HG03439 (cell line): ENCODE measurements at regions not wholly inside any gene's neighbourhood (a gene's known extent, or its start where the extent isn't known, plus 50 kb on each side); places are given as distances from the start of the nearest gene placed in this dataset.

Source experiments
- ATAC-seq: cut with Tn5 transposase; IDR thresholded peaks from one replicate; pipeline ENCODE4 v1.9.1; 2021; ENCODE audit warnings: mild to moderate bottlenecking, moderate library complexity; ENCODE audit not compliant: unreplicated experiment

DNA sequence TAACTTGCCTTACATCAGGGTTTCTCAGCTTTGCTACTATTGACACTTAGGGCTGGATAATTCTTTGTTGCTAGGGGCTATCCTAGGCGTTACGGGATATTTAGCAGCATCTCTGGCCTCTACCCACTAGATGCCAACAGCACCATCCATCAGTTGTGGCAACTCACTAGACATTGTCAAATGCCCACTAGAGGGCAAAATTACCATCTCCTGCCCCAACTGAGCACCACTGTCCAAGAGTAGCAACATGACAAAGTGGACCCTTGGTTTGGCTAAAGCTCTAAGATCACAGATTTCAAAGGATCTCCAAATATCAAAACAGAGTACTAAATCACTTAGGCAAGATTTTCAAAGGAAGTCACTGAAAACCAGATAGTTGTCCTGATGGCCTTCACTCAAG lies 251.7 kb upstream of the TBX3 start:
- no peak for ATAC-seq

DNA sequence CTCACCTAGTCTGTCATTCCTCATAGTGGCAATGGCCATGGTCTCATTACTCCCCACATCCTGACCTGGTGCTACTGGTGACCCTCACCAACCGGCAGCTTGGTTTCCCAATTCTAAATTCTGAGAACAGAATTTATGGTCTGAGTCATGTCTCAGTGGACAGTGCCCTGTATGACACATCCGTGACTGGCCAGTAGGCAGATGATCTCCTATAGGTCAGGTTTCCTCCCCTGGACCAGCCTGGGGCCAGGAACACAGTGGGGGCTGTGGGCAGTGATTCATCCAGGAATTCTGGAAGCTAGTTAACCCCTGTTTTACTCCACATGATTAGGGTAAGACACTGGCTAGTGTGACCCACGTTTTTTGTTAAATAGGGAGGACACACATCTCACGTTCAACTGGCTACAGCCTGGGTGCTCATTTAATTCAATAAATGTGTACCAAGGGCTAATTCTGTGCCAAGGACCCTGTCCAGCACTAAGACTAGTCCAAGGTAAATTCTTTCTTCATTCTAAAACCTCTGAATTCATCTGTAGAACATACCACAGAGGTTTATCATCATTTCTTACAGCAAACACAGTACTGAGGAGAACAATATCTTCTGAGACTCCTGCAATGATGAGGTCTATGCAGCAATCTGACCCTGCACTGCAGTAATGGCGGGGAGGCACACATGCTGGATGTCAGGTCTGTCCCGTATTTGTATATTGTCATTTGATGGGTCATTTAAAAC lies 249.6 kb upstream of the TBX3 start:
- no peak for ATAC-seq

DNA sequence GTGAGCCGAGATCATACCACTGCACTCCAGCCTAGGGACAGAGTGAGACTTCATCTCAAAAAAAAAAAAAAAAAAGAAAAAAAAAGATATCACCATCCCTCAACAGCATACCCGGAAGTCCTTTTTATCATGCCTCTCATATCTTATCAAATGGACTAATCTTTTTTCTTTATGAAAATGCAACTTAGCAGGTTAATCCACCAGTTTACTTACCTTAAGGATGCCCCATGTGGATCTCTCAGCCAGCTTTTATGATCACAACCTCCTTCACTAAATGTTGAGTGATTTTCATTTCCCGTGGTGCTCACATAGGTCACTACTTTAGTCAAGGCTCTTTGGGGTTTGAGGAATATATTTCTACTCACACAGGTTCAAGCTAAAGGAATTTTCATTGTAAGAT lies 248.8 kb upstream of the TBX3 start:
- no peak for ATAC-seq

DNA sequence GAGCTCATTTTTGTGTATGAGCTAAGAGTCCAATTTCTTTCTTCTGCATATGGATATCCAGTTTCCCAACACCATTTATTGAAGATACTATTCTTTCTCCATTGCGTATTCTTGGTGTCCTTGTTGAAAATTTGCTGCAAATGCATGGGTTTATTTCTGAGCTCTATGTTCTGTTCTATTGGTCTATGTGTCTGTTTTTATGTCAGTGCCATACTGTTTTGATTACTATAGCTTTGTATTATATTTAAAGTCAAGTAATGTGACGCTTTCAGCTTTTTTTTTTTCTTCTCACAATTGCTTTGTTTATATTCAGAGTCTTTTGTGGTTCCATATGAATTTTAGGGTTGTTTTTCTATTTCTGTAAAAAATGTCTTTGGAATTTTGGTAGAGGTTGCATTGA lies 247.1 kb upstream of the TBX3 start:
- no peak for ATAC-seq

DNA sequence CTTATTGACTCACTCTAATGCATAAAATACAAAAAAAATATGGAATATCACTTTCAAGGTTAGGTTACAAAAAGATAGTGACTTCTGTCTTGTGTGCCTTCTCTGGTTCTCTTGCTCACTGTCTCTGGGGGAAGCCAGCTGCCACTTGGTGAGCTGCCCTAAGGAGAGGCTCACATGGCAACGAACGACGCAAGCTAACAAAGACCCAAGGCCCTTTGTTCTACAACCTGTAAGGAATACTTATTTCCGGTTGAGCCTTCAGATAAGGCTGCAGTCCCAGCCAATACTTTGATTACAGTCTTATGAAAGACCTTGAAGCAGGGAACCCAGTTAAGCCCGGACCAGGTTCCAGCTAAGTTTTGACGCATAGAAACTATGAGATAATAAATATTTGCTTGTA lies 242.4 kb upstream of the TBX3 start:
- ATAC-seq, result no peak

DNA sequence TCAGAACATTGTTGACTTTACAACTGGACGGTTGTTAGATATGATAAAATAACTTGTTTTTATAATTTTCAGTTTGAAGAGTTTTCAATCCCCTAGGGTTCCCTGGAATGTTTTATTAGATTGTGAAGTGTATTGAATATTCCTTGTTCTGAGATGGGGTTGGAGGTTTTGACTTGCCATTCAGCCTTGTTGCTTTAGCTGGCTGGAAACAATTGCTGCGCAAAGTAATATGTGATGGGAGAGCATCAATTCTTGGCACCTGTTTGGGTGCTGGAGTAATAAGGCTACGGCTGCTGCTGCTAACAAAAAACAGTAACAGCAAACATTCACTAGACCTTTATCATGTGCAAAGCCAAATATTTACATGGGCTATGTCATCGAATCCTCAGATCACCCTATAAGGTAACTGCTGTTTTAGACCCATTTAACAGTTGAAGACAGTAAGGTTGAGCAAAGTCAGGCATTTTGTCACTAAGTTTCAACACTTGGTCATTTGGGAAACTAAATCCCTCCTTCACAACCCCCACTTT lies 241.0 kb upstream of the TBX3 start:
- ATAC-seq, result no peak

DNA sequence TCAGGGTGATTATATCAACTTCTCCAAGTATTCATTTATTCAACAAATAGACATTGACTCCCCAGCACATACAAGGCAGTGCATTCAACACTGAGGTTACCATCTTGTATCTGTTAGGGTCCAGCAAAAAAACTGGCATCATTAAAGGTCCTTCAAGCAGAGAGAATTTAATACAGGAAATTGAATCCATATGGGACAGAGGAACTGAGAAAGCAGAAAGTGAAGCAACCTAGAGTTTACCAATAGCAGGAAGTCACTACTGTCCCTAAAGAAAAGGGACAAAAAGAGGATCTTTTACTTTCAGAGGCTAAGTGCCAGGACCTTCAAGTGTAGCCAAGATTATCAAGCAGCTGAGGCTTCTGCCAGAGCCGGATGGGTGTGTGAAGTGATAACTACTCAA lies 237.8 kb upstream of the TBX3 start:
- no peak for ATAC-seq

DNA sequence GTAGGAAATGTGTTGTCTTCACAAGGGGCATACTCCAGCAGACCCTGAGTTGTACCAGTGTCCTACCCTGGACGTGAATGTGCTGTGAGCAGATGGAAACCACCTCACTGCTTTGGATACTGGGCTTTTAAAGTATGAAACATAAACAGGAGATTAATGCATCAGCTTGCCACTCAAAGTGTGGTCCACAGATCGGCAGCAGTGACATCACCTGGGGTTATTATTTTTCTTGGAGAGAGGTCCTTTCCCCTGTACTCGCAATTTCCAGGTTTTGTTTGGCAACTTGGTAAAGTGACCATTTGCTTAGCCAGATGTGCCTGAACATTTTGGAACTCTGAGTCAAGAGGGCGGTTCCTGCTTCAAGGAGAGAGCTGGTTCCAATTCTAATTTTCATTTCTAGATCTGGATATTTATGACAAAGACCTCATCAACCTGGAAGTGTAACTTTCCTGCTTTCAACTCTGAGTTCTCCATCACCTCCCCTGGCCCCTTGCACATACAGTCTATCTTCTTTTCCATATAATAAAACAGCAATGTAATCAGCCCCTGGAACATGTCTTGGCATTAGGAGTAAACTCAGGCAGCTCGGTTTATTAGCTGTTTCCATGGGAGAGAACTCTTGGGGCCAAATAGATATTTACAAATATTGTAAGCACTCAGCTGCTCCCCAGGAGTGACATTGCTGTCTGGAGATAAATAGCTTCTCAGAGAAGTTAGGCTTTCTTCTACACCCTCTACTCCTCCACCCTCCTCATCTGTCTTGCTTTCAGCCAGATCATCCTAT lies 237.0 kb upstream of the TBX3 start:
- ATAC-seq, result no peak

DNA sequence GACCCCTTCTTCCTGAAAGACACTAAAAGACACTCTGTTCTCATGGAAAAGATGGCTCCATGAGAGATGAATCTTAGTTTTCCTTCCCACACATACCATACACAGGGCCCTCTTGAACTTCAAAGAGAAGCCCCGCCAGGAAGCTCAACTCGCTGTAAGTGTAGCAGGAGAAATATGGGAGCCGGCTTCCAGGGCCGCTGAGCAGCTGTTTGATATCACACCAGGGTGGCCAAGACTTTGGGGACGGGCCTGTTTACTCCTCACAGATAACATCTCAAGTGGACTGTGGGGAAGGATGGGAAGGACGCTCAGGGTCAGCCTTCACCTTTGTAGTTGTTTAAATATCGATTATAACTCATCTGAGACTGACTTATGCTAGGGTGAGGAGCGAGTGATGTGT lies 235.5 kb upstream of the TBX3 start:
- no peak for ATAC-seq

DNA sequence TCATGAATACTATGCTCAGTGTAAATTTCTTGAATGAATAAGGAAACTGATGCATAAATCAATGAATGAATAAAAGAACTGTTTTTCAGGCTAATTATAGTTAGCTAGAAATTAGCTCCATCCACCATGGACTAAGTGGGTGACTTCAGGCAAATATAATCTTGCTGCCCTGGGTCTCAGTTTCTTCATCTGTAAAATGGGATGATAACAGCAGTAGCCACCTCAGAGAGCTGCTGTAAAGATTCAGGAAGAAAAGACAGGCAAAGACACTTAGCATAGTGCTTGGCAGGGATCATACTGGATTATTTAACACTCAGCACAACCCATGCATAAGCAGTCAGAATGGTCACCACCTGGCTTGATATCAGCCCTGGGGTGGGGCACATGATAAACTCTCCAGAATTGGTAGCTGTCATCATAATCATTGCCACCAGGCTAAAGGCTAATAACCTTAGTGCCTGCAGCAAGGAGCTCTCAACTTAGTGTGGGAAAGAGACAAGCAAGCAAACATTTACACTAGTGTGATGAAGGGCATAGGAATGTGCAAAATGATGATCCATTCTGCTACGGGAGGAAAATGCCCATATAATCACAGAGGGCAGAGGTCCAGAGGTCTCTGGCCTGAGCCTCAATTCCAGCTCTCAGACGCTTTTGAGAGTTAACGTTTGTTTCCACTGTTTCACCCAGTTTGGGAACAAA lies 234.7 kb upstream of the TBX3 start:
- ATAC-seq, result no peak

DNA sequence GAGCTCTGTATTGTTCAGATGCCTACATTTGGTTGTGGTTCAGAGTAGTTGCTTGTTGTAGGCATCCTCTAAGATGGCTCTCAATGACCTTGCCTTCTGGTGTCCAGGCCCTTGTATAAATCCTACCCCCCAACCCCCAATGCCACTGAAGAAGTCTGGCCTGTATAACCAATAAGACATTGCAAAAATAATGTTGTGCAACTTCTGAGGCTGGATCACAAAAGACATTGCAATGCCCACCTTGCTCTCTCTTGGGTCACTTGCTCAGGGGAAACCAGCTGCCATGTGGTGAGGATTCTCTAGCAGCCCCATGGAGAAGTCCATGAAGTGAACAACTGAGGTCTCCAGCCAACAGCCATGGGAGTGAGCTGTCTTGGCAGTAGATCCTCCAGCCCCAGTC lies 234.0 kb upstream of the TBX3 start:
- ATAC-seq, result no peak

DNA sequence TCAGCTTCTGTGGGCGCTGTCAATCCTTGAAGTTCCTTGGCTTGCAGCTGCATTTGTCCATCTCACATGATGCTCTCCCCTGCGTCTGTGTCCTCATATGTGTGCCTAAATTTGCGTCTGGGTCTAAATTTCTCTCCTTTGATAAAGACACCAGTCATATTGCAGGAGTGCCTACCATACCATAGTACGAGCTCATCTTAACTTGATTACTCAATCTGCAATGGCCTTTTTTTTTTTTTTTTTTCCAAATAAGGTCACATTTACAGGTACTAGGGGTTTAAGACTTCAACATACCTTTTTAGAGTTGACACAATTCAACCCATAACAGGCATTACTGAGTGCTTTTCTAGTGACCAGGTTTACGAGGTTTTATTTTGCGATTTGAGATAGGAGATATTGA lies 233.3 kb upstream of the TBX3 start:
- no peak for ATAC-seq

DNA sequence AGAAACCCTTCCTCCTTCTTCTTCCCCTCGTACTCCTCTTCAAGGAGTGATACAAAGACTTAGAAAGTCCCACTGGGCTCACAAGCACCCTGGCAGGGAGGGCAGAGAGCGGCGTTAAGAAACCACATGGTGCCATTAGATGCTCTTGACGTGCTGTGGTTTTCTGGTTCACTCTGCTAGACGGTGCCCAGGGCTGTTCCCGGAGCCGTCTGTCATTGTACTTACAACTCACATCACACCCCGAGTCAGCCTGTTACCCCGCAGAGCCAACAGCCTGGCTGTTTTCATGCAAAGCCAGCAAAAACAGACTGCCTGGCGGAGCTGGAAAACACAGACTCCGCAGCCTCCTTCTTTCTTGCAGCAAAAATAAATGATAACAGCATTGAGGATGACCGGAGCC lies 232.6 kb upstream of the TBX3 start:
- ATAC-seq, result no peak

DNA sequence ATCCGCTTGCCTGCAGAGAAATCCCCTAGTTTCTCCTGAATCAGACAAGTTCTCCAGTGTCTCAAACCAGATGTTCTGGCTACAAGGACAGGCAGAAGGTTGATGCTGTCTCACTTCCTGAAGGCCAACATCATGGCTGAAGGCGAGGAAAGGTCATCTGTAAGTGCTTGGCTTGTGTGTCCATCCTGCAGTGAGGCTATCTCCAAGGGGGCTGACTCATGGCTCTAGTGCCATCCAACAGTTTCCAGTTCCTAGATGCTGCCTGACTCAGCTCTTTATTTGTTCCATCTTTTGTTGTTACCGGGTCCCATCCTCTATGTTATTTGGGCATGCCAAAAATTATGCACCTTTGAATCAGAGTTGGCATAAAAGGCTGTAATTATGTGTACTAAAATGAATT lies 232.1 kb upstream of the TBX3 start:
- no peak for ATAC-seq

DNA sequence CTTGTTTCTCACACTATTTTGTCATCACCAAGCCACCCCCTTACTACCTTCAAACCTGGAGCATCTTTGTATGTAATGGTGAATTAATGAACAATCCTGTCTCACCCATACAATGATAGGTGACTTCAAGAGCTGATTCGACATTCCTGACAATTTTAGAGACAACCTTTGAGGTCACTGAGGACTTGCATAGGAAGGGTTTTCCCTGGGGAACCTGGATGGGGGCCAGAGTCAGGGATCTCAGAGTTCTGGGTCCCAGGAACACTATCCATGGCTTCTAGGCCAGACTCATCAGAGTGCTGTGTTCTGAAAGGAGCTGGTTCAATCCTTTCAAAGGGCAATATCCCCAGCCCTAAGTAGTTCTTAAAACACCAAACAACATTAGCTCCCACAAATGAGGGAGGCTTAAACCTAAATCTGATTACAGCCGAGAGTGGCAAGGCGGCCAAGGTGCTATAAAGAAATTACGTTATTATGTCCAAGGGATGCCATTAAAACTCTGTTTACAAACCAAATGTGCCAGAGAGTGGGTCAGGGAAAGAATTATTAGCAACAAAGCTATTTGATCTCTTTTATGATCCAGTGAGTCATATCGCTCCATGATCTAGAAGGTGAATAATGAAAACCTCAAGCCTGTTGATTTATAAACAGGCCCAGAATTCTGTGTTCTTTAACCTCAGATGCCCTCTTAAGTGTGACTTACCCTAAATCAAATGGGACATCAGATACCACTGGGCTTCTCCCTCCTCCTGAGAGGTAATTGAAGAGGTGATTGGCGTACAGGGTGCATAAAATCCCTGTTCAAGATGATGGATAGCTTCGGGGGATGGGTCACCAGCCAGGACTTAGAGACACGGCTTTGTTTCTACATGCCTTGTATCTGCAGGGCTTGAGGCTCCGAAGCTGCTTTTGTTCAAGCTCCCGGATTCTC lies 230.2 kb upstream of the TBX3 start:
- ATAC-seq, result no peak

DNA sequence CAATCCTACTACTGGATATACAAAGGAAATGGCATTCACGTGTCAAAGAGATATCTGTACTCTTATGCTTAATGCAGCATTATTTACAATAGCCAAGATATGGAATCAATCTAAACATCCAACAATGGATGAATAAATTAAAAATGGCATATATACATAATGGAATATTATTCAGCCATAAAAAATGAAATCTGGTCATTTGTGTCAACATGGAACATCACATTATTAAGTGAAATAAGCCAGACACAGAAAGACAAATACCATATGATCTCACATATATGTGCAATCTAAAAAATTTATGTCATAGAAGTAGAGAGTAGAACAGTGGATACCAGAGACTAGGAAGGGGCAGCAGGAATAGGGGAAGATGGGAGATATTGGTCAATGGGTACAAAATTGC lies 228.8 kb upstream of the TBX3 start:
- ATAC-seq, result no peak

DNA sequence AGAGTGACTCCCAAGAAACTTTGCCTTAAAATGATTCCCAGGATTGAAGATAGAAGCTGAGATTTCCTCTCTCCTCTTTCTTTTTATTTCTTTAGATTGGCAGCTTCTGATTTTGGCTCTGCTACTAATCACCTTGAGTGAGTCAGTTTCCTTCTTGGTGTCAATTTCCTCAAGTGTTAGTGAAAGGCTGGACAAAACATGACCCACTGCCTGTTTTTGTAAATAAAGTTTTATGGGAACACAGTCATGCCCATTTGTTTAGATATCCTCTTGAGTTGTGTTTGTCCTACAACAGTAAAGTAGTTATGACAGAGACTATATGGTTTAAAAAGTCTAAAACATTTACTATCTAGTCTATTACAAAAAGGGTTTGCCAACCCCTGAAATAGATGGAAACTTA lies 227.2 kb upstream of the TBX3 start:
- ATAC-seq, result no peak

DNA sequence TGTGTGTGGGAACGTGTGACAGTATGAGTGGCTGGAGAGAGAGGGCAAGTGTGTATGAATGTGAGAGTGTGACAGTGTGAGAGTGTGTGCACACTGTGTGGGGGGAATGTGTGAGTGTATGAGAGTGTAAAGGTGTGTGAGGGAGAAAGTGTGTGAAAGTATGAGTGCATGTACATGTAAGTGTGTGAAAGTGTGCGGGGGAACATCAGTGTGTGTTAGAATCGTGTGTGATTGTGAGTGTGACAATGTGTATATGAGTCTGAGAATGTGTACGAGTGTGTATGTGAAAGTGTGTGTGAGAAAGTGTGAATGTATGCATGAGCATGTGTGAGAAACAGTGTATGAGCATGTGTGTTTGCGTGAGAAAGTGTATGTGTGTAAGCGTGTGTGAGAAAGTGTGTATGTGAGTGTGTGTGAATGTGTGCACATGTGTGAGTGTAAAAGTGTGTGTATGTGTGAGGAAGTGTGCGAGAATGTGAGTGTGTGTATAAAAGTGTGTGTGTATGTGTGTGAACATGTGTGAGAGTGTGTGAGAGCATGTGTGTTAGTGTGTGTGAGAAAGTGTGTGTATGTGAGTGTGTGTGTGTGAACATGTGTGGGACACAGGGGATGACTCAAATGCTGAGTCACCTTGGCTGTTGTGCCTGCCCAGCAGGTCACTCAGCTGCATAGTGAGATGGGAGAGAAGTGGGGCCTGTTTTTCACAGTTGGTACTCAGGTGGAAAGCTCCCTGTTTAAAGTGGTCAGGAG lies 220.5 kb upstream of the TBX3 start:
- ATAC-seq, result no peak

DNA sequence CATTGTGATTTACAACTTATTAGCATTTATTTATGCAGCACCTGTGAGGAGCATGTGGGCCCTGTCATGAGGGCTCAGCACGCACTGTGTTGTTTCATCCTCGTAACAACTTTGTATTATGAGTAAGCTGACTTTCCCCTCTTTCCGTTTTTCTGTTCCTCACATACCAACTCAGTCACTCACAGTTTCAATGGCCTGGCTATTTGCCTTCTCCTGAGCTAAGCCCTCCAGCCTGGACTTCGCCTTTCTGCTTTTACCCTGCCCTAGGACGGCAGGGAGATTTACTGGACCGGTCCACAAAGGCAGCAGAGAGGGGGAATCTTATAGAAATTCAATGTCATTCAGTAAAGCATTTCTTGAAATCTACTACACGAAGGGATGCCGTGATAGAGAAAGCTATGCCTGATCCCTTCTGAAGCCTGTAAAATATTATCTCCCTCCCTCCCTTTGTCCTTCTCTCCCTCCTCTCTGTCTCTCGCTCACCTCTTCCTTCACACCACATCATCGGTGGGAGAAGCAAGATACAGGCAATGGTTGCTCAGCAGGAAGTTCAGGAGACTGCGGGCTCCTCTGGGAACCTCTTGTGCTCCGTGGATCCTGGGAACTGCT lies 219.2 kb upstream of the TBX3 start:
- no peak for ATAC-seq

DNA sequence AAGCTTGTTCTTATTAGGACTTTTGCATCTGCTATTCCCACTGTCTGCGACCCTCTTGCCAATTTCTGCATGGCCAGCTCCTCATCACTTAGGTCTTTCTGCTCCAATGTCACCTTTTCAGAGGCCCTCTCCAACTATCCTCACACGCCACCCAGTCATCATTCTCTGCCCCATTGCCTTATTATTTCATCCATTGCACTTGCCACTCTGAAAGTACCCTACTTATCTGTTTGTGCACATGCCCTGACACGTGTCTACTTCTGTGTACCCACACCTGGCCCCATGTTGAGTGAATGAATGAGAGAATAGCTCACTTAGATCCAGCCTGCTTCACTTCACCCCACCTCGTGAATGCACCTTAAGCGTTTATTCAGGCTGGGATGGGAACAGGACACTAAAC lies 218.7 kb upstream of the TBX3 start:
- ATAC-seq, result no peak
